AG08396 (cell line): ENCODE measurements at regions not wholly inside any gene's neighbourhood (a gene's known extent, or its start where the extent isn't known, plus 50 kb on each side); places are given as distances from the start of the nearest gene placed in this dataset.
"Not testable (repeated sequence)": the region's sequence is repeated elsewhere in the genome, so short reads cannot be mapped to it uniquely, and the experiment has no call there.

ENCODE experiments used
- DNase-seq: peaks from one replicate; pipeline ENCODE4 v3.0.0; 2012; ENCODE audit warnings: low spot score, mixed read lengths

DNA sequence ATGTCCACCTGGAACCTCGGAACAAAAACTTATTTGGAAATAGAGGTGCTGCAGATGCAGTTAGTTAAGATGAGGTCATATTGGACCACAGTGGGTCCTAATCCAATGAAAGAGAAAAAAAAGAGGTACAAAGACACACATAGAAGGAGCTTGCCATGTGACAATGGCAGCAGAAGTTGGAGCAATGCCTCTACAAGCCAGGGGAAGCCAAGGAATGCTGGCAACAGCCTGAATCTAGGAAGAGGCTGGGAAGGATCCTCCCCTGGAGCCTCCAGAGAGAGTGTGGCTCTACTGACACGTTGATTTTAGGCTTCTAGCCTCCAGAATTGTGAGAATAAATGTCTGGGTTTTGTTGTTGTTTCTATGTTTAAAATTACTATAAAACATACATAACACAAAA, 521.8 kb upstream of the CCDC196 start:
- no peak for DNase-seq

DNA sequence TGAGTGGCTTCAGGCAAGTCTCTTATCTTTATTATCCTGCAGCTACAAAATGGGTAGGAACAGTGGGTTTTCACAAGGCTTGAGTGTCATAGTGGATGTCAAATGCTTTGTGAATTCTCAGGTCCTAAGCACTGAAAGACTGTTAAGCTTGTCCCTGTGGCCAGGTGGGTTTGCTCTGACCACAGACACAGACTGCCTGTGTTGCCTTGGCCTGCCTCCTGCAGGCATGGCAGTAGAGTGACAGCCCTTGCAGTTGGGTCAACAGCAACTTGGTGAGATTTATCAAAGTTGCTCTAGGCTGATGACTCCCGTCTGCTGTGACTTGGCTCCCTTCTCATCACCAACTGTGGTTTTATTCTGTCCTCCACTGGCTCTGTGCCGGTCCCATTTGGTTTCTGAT, 520.0 kb upstream of the CCDC196 start:
- no peak for DNase-seq

DNA sequence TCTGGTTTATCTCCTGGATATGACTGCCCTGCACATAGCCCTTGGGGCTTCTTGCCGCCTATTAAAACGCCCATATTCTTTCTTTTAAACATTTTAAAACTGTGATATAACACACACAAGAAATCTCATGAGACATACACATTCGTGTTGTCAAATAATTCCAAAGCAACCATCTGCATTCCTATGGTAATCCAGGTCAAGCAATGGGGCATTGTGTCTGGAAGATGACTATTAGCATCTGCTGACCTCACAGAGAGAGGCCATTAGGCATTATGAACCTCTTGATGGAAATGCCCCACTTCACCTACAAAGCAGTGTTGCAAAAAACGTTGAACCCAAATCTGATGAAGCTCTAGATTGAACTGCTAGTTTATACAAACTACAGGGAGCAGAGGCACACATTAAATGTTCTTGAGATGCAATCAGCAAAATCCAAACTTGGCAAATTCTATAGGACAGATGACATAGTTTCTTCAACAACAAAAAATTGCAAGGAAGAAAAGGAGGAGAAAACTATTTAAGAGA, 513.8 kb upstream of the CCDC196 start:
- DNase-seq, result no peak

- DNase-seq, result no peak
Observed at GRCh38 chr14:65972891-65973290, 513.3 kb upstream of the CCDC196 start.

- DNase-seq, result no peak
Observed at GRCh38 chr14:65975865-65976264, 510.3 kb upstream of the CCDC196 start.

DNA sequence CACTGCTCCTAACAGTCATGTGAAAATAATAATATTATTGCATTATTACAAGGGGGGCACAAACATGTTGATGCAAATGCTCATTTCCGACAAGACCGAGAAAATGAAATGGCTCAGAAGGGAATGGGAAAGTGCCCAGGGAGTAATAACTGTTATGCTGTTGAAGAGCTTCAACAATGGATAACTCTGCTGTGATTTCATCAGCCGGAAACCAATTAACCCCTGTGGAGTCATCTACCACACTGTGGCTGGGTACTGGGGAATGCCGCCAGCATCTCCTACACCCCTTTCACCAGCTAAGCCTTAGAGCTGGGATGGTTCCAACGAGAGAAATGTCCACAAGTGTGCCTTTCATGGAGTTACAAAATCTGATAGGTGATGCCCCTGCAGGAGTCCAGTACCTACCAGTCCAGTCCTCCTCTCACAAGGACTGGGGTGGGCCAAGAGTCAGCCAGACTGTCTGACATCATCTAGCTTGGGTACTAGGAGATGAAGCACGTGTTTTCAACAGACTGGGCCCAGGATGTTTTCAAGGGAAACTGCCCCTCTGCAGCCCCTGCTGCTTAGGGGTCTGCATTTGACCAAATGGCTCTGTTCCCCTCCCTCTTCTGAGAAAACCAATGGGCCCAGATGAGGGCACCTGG, 509.3 kb upstream of the CCDC196 start:
- DNase-seq, result no peak

DNA sequence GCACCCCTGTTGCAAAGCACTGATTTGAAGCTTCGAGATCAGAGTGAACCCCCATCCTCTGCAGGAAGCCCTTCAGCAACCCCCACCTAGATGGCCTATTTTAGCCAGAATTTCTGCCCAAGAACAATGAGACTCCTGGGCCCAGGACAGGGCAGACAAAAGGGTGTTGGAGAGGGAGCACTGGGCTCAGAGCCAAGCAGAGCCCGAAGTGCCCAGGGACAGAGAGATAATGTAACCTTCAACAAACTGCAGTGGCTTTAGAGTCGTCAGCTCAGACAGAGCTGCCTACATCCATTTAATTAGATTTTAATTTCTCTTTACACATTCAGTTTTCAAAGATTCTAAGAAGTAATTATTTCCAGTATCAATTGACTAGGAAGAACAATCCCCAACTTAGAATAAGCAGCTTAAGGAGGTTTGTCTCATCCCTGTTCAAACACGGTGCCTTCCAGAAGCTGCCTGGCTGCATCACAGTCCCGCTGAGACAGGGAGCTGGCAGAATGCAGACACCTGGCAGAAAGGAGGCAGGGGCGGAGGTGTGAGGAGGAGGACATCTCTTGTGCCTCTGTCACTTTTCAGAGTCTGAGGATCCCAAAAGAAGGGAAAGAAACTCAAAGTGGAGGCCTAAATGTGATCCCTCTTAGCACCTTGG, 504.9 kb upstream of the CCDC196 start:
- DNase-seq, result no peak

- no peak for DNase-seq
Observed at GRCh38 chr14:65986041-65986440, 500.1 kb upstream of the CCDC196 start.

GRCh38 chr14:65989981-65990380, 496.2 kb upstream of the CCDC196 start:
- DNase-seq, result no peak

GRCh38 chr14:65991104-65991503, 495.1 kb upstream of the CCDC196 start:
- no peak for DNase-seq

DNA sequence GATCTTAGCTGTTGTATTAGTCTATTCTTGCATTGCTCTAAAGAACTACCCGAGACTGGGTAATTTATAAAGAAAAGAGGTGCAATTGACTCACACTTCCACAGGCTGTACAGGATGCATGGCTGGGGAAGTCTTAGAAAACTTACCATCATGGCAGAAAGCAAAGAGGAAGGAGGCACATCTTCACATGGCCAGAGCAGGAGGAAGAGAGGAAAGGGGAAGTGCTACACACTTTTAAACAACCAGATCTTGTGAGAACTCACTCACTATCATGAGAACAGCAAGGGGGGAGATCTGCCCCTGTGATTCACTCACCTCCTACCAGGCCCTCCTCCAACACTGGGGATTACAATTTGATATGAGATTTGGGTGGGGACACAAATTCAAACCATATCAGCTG, 494.2 kb upstream of the CCDC196 start:
- DNase-seq, result not testable (repeated sequence)

GRCh38 chr14:65993103-65993502, 493.1 kb upstream of the CCDC196 start:
- no peak for DNase-seq

GRCh38 chr14:65993996-65994395, 492.2 kb upstream of the CCDC196 start:
- no peak for DNase-seq

DNA sequence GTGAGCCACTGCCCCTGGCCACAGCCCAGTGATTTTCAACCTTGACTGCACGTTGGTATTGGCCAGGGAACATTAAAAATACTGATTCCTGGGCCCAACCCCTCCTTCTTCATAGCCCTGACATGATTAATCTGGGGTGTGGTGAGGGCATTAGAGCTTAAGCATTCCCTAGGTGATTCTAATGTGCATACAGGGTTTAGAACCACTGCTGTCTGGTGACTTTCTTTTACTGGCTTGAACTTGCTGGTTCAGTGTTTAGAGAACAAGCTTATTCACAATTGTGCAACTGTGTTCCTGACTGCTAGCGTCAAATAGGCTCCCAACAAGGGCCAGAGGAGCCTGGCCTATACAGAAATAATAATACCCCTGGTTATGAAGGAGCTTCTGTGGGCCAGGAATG, 488.8 kb upstream of the CCDC196 start:
- DNase-seq, result no peak

DNA sequence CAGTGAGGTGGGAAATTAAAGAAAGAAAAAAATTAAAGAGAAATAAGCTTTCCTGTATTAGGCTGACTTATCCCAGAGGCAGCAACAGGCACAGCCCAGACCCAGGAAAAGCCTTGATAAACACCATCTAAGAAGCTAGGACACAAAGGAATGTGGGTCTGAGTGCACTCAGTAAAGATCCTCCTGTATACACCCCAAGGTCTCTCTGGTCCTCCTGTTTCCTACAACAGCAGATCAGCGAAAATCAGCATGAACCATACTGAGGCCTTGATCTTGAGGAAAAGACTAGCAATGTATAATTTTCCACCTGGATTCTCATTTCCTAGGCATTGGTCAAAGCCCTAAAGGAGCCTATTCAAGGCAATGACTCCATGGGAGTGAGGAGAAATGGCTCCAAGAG, 486.3 kb upstream of the CCDC196 start:
- DNase-seq, result no peak

DNA sequence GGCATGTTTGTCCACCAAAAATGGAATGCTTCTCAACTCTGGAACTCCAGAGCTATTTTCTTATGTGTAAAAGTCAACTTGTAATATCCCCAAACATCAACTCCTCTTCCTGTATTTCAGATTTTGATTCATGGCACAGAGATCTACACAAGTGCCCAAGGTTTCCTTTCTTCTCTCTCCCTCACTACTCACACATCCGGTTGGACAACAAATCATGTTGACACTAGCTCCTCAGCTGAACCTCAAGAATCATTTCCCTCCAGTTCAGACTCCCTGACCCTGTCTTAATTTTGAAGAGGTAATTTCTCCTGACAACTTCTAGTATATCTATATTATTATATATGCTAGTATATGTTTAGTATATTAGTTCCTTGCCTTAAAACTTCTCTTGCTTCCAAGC, 485.4 kb upstream of the CCDC196 start:
- DNase-seq, result no peak

- no peak for DNase-seq
Observed at GRCh38 chr14:66001356-66001755, 484.8 kb upstream of the CCDC196 start.

- no peak for DNase-seq
Observed at GRCh38 chr14:66003082-66003730, 483.0 kb upstream of the CCDC196 start.

DNA sequence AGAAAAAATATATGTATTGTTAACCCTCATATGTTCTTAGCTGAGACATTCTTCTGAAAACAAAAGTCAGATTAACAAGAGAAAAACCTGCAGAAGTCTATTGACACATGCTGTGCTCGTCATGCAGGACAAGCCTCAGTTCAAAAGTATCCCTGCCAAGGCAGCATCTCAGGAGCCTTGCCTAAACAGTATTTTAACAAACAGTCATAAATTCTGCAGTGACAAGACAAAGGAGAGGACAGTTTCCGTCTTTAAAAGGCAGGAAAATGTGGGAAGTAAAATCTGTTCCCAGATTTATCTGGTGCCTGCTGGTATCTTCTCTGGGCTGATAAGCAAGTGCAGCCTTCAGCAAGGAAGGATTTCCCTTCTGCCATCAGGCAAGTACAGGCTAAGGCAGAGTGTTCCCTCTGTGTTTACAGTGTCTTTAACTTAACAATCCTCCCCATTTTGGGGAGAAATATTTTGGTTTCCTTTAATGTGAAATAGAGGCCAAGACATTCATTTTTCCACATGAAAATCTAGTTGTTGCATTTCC, 480.2 kb upstream of the CCDC196 start:
- DNase-seq, result no peak

GRCh38 chr14:66008631-66009030, 477.5 kb upstream of the CCDC196 start:
- DNase-seq, result no peak

GRCh38 chr14:66009089-66009488, 477.1 kb upstream of the CCDC196 start:
- peak; percentile 53 for DNase-seq

DNA sequence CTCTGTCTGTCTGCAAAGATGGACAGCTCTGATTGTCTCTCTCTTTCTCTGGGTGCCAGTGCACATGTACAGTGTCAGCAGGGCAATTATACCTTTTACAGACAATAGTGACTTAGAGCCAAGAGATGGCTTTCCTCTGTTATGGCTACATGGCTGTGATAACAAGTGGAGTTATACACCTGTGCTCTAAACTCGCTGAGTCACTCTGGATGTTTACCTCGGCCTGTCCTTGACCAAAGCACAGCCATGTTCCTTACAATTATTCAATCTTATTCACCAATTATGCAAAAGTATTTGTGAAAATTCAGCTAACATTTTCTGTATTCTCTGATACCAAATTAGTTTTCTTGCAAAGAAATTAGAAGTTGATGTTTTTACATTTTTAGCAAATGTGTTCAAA, 475.5 kb upstream of the CCDC196 start:
- no peak for DNase-seq

- DNase-seq, result no peak
Observed at GRCh38 chr14:66011855-66012254, 474.3 kb upstream of the CCDC196 start.
